D341Med (cell line): ENCODE measurements at regions not wholly inside any gene's neighbourhood (a gene's known extent, or its start where the extent isn't known, plus 50 kb on each side); places are given as distances from the start of the nearest gene placed in this dataset.
A peak's percentile ranks its signal among the peaks of the same experiment; 100 is the strongest.

ENCODE experiments used
- DNase-seq: peaks from one replicate; pipeline ENCODE4 v3.0.0; 2012; ENCODE audit warnings: low spot score

GRCh38 chr9:38285236-38285635 is 107.3 kb upstream of the ALDH1B1 start:
- DNase-seq = no peak

- peak; percentile 88 for DNase-seq
Measured at GRCh38 chr9:38284588-38285051, 107.9 kb upstream of the ALDH1B1 start.

DNA sequence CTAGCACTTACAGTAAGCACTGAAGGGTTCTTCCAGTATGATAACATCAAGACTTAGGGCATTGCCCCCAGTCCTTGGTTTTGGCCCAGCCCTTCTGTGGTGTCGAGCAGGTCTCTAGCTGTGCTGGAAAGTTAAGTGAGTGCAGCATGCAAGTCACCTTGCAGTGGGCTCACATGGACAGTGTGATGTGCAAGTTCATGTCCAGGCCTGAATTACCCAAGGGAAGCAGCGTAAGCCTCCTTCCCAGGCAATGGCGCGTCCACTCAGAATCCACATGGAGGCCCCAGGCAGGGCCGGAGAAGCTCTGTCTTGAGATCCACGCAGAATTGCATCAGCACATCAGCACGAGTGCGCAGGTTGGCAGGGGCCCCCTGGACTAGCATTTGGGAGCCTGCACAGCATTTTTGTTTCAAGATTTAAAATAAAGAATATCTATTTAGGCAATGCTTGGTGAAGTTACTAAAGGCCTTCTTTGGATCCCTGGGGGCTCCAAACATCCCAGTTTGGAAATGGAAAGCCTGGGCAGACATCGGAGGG is 108.4 kb upstream of the ALDH1B1 start:
- peak; percentile 50 for DNase-seq

DNA sequence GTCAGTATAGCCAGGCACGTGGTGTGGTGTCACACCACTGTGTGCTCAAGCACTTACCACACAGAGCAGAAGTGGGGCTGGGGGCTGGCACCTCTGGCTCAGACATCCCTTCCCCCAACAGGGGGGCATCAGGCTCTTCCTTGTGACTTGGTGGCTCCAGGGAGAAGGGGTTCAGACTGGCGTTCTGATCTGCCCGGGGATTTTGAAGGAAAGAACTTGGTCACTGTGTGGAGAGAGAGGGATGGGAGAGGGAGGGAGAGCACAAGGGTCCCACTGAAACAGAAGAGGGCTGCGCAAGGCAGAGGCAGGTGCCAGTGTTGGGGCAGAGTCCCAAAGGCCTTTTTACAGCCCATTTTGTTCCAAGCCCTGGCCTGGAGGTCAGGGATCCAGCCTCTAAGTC is 109.7 kb upstream of the ALDH1B1 start:
- DNase-seq = no peak

DNA sequence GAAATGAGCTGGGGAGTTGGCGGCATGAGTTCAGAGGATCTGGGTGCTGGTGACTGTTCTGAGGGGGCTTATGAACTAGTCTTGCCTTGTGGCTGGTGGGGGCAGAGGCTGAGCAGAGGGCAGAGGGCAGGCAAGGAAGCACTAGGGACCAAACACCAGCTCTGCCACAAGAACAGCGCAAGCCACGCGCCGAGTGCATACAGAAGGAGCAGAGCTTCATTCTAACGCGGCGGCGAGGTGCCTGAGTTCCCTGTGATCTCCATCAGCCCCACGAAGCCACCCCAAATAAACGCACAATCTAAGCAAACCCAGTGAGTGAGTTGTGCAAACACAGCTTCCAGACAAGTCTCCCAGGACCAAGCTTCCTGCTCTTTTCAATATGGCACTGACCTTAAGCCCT is 110.6 kb upstream of the ALDH1B1 start:
- DNase-seq = no peak

DNA sequence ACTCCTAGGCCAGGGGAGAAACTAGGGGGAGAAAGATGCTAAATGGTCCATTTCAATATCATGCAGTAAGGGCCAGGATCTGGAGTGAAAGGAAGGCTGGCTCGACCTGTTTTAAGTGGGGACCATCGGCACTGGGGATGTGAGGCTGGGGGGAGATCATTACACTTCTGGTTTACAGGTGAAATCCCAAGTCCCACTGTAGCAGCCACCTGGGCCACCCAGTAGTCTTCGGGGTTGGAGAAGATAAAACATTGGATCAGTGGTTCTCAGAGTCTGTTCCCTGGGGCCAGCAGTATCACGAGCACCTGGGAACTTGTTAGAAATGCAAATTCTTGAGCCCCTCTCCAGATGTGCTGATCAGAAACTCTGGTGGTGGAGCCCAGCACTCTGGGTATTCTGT is 111.3 kb upstream of the ALDH1B1 start:
- no peak for DNase-seq

GRCh38 chr9:38280251-38280800 is 112.2 kb upstream of the ALDH1B1 start:
- no peak for DNase-seq

DNA sequence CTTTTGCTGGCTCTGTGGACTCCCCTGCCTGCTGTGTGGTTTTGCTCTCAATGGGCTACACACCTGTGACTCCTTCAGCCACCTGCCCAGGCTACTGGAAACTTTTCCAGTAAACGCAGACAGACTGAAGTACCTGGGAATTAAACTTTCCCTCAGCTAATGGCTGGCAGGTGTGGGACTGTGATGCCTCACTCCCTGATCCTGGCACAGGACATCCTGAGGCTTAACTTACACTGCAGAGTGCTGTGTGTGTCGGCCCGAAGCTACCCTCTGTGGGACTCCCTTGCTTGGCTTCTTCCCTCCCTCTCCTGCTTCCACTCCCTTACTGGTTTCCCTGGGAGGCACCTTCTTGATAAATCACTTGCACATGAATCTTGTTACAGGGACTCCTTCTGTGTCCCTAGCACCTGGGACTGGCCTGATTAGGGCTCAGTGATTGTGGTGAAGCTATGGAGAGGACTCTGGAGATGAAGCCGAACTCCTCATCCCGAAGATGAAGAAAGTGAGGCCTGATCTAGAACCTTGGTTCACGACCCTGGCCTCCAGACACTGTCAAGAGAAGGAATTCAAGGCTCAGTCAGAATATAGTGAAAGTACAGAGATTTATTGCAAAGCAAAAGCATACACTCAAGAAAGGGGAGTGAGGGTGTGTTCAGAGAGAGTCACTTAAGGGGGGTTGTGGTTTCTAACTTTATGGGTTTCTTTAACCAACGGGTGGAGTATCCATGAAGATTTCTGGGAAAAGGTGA is 113.4 kb upstream of the ALDH1B1 start:
- no peak for DNase-seq

DNA sequence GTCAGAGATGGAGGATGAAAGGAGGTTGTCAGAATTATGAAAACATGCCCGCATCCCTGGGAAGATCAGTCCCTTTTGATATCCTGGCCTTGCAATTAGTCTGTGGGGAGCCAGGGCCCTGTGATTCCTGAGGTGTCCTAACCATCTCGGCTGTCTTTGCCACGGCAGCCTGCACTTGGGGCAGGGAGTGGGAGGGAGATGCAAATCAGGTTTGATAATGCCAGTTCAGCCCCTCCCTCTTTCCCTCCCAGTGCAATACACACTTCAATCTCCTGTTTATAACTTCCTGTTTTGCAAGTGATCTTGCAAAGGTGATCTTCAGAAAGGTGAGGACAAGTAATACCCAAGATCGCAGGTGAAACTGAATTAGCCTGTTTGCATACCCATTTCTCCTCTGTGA is 114.0 kb upstream of the ALDH1B1 start:
- no peak for DNase-seq

DNA sequence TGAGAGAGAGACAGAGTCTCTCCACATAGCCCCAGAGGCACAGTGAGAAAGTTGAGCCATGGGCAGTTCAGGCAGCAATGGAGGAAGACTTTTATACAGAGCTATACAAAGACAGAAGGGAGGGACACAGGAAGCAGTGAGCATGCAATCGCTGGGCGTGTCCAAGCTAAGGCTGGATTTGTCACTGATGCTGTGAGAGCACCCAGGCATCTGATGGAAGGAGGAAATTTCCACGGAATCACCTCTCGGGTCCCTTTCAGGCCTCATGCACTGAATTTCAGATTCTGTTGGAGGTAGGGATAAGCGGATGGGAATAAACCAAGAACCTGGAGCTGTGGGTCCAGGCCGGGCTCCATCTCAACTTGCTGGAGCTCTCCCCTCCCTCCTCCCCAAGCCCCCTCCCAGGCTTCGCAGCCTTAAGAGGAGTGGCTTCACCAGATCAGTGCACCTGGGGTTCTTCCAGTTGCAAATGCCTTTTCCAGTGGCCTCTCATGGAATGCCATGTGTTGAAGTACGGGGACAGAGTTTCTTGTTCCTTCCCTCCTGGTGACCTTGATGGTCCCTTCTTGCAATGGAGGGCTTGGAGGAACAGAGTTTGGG is 114.8 kb upstream of the ALDH1B1 start:
- DNase-seq = no peak

DNA sequence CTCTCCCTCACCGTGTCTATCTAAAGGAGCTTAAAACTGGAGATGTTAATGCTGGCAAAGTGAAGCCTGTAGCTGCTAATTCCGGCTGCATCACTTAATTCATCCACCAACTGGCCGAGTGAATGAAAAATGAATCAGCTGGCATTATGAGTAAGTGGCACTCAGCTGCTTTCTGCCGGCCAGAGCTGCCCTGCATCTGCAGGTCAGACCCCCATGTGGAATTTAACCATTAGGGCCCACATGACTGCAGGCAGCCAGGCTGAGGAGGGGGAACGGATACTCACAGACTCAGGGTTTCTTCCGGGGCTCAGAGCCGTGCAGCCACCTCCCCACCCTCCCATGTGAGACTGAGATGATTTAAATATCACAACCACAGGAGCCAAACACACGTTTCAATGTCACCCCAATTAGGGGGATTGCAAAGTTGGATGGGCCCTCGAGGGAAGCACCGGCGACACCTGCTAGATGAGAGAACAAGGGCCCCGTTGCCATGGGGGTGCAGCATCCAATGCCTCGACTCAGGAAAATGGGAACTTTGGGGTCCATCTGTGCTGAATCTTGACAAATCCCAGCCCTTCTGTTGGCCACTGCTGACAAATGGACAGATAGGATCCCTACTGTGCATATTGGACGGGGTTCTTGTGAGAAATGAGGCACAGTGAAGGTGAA is 115.6 kb upstream of the ALDH1B1 start:
- no peak for DNase-seq

DNA sequence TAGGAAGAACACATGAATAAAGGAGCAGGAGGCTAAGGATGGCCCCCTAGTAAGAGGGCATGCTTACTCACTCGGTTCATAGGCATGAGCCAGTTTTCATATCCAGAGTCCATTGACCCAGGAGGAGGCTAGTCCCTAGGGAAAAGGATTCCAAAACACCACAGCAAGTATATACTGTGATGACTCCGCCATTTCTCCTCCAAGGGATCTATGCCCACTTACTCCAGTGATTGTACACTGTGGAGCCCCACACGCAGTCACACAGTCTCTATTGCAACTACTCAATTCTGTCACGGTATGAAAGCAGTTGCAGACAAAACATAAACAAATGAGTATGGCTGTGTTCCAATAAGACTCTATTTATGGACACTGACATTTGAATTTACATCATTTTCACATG is 117.7 kb upstream of the ALDH1B1 start:
- no peak for DNase-seq

DNA sequence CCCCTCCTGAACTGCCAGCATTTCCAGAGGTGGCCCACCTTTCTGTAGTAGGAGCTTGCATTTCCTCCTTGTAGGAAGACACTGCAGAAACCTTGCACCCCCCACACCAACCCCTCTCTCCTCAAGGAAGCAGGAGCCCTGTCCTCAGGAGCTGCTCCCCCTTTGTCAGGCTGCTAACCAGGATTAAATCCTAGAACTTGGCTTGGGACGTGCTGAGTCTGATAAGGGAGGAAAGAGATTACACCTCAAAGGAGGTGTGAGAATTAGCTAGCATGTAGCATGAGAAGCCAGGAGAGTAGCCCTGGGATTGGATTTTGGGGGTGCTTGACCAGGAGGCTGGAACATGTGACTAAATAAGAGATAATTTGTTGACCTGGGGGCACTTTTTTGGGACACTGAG is 119.8 kb upstream of the ALDH1B1 start:
- no peak for DNase-seq

GRCh38 chr9:38271666-38272241 is 120.7 kb upstream of the ALDH1B1 start:
- no peak for DNase-seq

DNA sequence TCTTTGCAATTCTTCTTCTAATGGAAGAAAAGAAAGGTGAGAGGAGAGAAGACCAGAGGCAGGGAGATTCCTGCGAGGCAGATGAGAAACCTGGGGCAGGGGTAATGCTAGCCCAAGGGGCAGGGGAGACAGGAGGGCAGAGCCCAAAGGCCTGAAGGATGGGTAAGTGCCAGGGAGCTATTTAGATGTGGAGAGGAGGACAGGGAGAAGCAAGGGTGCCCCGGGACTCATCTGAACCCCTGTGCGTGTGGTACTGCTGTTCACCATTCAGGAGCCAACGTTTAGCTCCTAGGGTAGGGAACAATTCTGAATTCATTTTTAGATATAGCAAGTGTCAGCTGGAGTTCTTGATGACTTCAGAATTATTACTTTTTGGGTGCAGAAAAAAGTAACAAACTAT is 122.7 kb upstream of the ALDH1B1 start:
- DNase-seq = no peak

DNA sequence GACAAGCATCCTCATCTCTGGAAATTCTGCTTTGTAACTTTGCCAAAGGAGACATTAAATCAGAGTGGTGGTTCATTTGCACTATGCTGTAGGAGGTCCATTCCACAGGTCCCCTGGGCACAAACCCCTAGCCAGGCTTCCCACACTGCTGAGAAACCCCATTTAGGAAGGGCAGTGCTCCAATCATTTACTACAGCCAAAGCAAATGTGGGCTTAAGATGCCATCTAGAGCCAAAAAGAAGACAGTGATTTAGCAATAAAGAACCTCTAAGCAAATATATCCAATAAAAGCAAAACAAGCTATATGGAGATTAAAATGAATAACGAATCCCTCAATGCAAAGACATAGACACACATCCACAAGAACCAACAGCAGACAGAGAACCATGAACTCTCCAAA is 129.0 kb upstream of the ALDH1B1 start:
- DNase-seq = no peak

DNA sequence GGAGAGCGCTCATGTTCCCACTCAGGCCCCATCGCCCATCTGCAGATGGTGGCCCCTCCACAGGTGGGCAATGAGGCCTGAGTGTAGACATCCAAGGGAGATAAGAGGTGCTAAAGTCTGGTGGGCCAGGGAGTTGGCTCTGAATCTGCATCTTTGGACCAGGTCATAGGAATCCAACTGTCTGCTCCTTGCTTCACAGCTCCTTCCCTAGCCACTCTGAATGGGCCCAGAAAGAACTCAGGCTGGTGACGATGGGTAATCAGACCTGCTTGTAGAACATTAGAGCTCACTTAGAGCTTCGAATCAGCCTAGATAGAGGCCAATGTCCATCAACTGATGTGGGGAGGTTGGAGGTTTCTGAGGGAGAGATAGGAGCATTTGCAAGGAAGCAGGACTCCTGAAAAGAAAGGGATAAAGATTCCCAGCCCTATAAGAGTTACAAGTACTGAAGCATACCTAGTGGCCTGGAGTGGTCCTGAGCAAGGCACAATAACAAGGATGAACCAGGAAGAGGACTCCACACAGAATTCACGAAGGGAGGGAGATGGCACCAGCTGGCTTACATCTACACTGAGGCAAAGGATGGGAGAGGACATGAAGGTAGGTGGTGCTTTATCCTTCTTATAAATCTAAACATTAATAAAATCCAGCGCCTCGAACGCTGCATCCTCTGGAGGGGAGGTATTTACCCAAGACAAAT is 132.8 kb upstream of the ALDH1B1 start:
- DNase-seq = no peak

DNA sequence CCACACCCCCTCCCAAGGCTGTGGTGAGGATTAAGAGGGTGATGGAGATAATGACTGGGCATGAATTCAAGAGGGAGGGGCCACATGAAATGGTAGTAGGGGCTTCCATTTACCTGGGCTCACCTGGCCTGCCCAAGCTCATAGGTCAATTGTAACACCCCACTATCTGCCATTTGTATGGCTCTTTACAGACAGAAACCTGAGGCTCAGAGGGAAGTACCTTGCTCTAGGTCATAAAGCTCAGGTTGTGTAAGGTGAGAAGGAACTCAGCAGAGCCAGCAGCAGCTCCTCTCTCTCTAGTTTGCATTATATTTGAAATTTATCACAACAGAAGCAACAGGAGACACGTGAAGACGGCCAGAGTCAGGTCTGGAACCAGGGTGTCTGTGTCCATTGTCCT is 133.4 kb upstream of the ALDH1B1 start:
- no peak for DNase-seq

GRCh38 chr9:38257626-38258215 is 134.8 kb upstream of the ALDH1B1 start:
- no peak for DNase-seq

- no peak for DNase-seq
Measured at GRCh38 chr9:38256461-38256860, 136.0 kb upstream of the ALDH1B1 start.

DNA sequence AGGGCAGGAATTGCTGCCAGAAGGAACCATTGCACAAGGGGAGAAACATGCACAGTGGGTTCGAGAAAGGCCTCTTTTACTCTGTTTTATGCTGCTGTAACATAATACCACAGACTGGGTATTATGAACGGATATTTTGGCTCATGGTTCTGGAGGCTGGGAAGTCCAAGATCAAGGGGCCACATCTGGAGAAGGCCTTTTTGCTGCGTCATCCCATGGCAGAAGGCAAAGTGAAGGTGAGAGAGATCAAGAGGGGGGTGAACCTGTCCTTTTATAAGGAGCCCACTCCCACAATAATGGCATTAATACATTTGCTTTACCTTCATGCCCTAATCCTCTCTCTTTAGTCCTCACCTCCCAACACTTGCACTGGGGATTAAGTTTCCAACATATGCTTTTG is 136.9 kb upstream of the ALDH1B1 start:
- DNase-seq = no peak
